AG04450 (cell line): ENCODE measurements at regions not wholly inside any gene's neighbourhood (a gene's known extent, or its start where the extent isn't known, plus 50 kb on each side); places are given as distances from the start of the nearest gene placed in this dataset.

ENCODE experiments used
- CTCF ChIA-PET: fragments of 300-600, 350-600 bp; formaldehyde crosslinking; extraction: SDS; loops from one replicate; lab custom pipeline; 2022; ENCODE audit warnings: antibody characterized with exemption, inconsistent platforms; lab: Charles Lee
- POLR2A ChIA-PET: fragments of 350-600 bp; formaldehyde crosslinking; extraction: SDS; loops from one replicate; lab custom pipeline; 2021; ENCODE audit warnings: antibody characterized with exemption, inconsistent platforms; lab: Yijun Ruan, JAX
- DNase-seq: peaks from one replicate; pipeline ENCODE4 v3.0.0-alpha.2; 2011; ENCODE audit warnings: low read depth, low spot score
- H3K27ac ChIP-seq: one replicate; pipeline ENCODE4 v1.5.1; 2012; ENCODE audit warnings: low read depth, low read length, control low read depth
- H3K27me3 ChIP-seq: one replicate; pipeline ENCODE4 v1.6.0; 2012; ENCODE audit warnings: low read length; ENCODE audit not compliant: control insufficient read depth, insufficient read depth
- H3K4me3 ChIP-seq: 2 replicates; pipeline ENCODE4 v1.5.1; 2011; ENCODE audit warnings: mild to moderate bottlenecking, low read depth, low read length, control low read depth
- H3K9me3 ChIP-seq: 2 replicates; pipeline ENCODE4 v1.5.1; 2012; ENCODE audit warnings: low read length; ENCODE audit not compliant: control insufficient read depth, insufficient read depth
- CTCF ChIP-seq: IDR thresholded peaks from 2 replicates; pipeline ENCODE4 v1.5.1; 2011; ENCODE audit warnings: low read depth, low read length, control low read depth, inconsistent platforms

GRCh38 chr18:53906681-53907080 lies 317.8 kb downstream of the MBD2 start:
- DNase-seq = no peak
- POLR2A ChIA-PET = no interaction called here

GRCh38 chr18:53894675-53895442 lies 329.6 kb downstream of the MBD2 start:
- ChIA-PET CTCF (no interaction called here), POLR2A (no interaction called here)
- Histone ChIP-seq H3K27ac (no peak overlapping the region), H3K4me3 (no peak overlapping the region), H3K27me3 (no peaks in the 10 kb centered on the region), H3K9me3 (peaks cover 4% of the 10 kb centered on the region; the same call in 1 of the 2 replicates)
- DNase-seq = no peak
- no peak for TF ChIP-seq CTCF

More at GRCh38 chr18:53906681-53907080, 317.8 kb downstream of the MBD2 start:
- H3K27me3 ChIP-seq = no peaks in the 10 kb centered on the region
- CTCF ChIA-PET = no interaction called here
- H3K4me3 ChIP-seq = no peak overlapping the region
- TF ChIP-seq CTCF = no peak
- H3K9me3 ChIP-seq = peaks cover 14% of the 10 kb centered on the region
- no peak overlapping the region for H3K27ac ChIP-seq

- Histone ChIP-seq H3K9me3 (peaks cover 20% of the 10 kb centered on the region), H3K27me3 (no peaks in the 10 kb centered on the region), H3K4me3 (no peak overlapping the region), H3K27ac (no peak overlapping the region)
- CTCF ChIA-PET = no interaction called here
- POLR2A ChIA-PET = no interaction called here
- DNase-seq = no peak
- no peak for TF ChIP-seq CTCF
Observed at GRCh38 chr18:53887447-53887846, 337.0 kb downstream of the MBD2 start.

- POLR2A ChIA-PET = no interaction called here
- Histone ChIP-seq H3K27me3 (no peaks in the 10 kb centered on the region), H3K9me3 (peaks cover 22% of the 10 kb centered on the region), H3K27ac (no peak overlapping the region), H3K4me3 (no peak overlapping the region)
- CTCF ChIA-PET = no interaction called here
- no peak for TF ChIP-seq CTCF
- DNase-seq = no peak
Observed at GRCh38 chr18:53886058-53886457, 338.4 kb downstream of the MBD2 start.

GRCh38 chr18:53883771-53884170 lies 340.7 kb downstream of the MBD2 start:
- Histone ChIP-seq H3K4me3 (no peak overlapping the region), H3K9me3 (peaks cover 21% of the 10 kb centered on the region), H3K27me3 (no peaks in the 10 kb centered on the region), H3K27ac (no peak overlapping the region)
- DNase-seq = no peak
- no peak for TF ChIP-seq CTCF
- POLR2A ChIA-PET = no interaction called here
- CTCF ChIA-PET = no interaction called here
